GM23248 (cell line): ENCODE measurements at regions not wholly inside any gene's neighbourhood (a gene's known extent, or its start where the extent isn't known, plus 50 kb on each side); places are given as distances from the start of the nearest gene placed in this dataset.
"Not testable (repeated sequence)": the region's sequence is repeated elsewhere in the genome, so short reads cannot be mapped to it uniquely, and the experiment has no call there.

Experiments
- DNase-seq: peaks from one replicate; pipeline ENCODE4 v3.0.0-alpha.2; 2015
- H2AFZ ChIP-seq: fragments of 200-600 bp; sonication (generic); 2 replicates; pipeline ENCODE4 v1.6.1; 2016; ENCODE audit warnings: antibody characterized with exemption
- H3F3A ChIP-seq: fragments of 200-600 bp; sonication (generic); 2 replicates; pipeline ENCODE4 v1.6.1; 2016; ENCODE audit warnings: mild to moderate bottlenecking, antibody characterized with exemption, mixed run types; ENCODE audit not compliant: insufficient read depth
- H3K27ac ChIP-seq: fragments of 200-600 bp; sonication (generic); 2 replicates; pipeline ENCODE4 v1.5.1; 2016; ENCODE audit warnings: mild to moderate bottlenecking
- H3K27me3 ChIP-seq: fragments of 200-600 bp; sonication (generic); replicated peaks from 2 replicates; pipeline ENCODE4 v1.6.1; 2016; ENCODE audit warnings: mild to moderate bottlenecking; ENCODE audit not compliant: insufficient read depth
- H3K36me3 ChIP-seq: fragments of 200-600 bp; sonication (generic); 2 replicates; pipeline ENCODE4 v1.6.1; 2016; ENCODE audit warnings: low read depth, mild to moderate bottlenecking
- H3K4me1 ChIP-seq: fragments of 200-600 bp; sonication (generic); 2 replicates; pipeline ENCODE4 v1.6.1; 2016; ENCODE audit warnings: mild to moderate bottlenecking; ENCODE audit not compliant: insufficient read depth
- H3K4me2 ChIP-seq: fragments of 200-600 bp; sonication (generic); one replicate; pipeline ENCODE4 v1.6.1; 2016; ENCODE audit warnings: mild to moderate bottlenecking; ENCODE audit not compliant: unreplicated experiment
- H3K4me3 ChIP-seq: fragments of 200-600 bp; sonication (generic); 2 replicates; pipeline ENCODE4 v1.5.1; 2016; ENCODE audit warnings: mild to moderate bottlenecking
- H3K79me2 ChIP-seq: fragments of 200-600 bp; sonication (generic); 2 replicates; pipeline ENCODE4 v1.6.1; 2016; ENCODE audit warnings: mild to moderate bottlenecking; ENCODE audit not compliant: insufficient read depth
- H3K9ac ChIP-seq: fragments of 200-600 bp; sonication (generic); 2 replicates; pipeline ENCODE4 v1.6.1; 2016; ENCODE audit warnings: mild to moderate bottlenecking
- H3K9me2 ChIP-seq: fragments of 200-600 bp; sonication (generic); 2 replicates; pipeline ENCODE4 v1.6.1; 2016; ENCODE audit warnings: mixed run types, mild to moderate bottlenecking, moderate library complexity; ENCODE audit not compliant: insufficient read depth
- H3K9me3 ChIP-seq: fragments of 200-600 bp; sonication (generic); one replicate; pipeline ENCODE4 v1.6.1; 2017; ENCODE audit warnings: low read depth
- H4K20me1 ChIP-seq: fragments of 200-600 bp; sonication (generic); 2 replicates; pipeline ENCODE4 v1.6.0; 2016; ENCODE audit not compliant: insufficient read depth
- EZH2 ChIP-seq: fragments of 200-600 bp; sonication (generic); IDR thresholded peaks from 2 replicates; pipeline ENCODE4 v1.6.1; 2018; ENCODE audit warnings: antibody characterized with exemption, mild to moderate bottlenecking; ENCODE audit not compliant: insufficient read depth, poor library complexity, severe bottlenecking
- EZH2phosphoT487 ChIP-seq: fragments of 200-600 bp; sonication (generic); IDR thresholded peaks from 2 replicates; pipeline ENCODE4 v1.6.1; 2018; ENCODE audit warnings: antibody characterized with exemption, moderate library complexity, mild to moderate bottlenecking, low read depth; ENCODE audit not compliant: insufficient read depth
- WGBS, 2 experiments: methylation state at CpG; one replicate each; pipeline ENCODE4 v1.1.6; 2015 to 2017; ENCODE audit warnings: low lambda C conversion rate in 2 of 2, low coverage in 1 of 2; ENCODE audit errors: missing lambda C conversion rate in 2 of 2; 5-methylcytosine and 5-hydroxymethylcytosine counted together
- in situ Hi-C: fragments of 300-500 bp; cut with MboI; formaldehyde crosslinking; loops from 2 replicates; pipeline ENCODE4 v1.15.0; 2020

- Histone ChIP-seq H3K9me2 (no peaks in the 10 kb centered on the region), H3K27ac (no peak overlapping the region), H2AFZ (no peak overlapping the region), H4K20me1 (no peaks in the 10 kb centered on the region), H3K9me3 (no peaks in the 10 kb centered on the region), H3K4me2 (no peak overlapping the region), H3K36me3 (no peaks in the 10 kb centered on the region), H3K27me3 (no peaks in the 10 kb centered on the region), H3K4me1 (no peaks in the 10 kb centered on the region), H3F3A (no peaks in the 10 kb centered on the region), H3K79me2 (no peaks in the 10 kb centered on the region), H3K4me3 (no peak overlapping the region), H3K9ac (no peak overlapping the region)
- 29 to 31% methylated on average over 7 of the region's 7 CpGs for WGBS, 2 experiments
- TF ChIP-seq EZH2phosphoT487: no peak
- TF ChIP-seq EZH2: no peak
- in situ Hi-C loops: no loop called here
- no peak for DNase-seq
Observed at GRCh38 chr1:2952992-2953391, 68.3 kb upstream of the ACTRT2 start.

GRCh38 chr1:2953688-2954285 lies 67.5 kb upstream of the ACTRT2 start:
- no peak overlapping the region for H3K4me2 ChIP-seq
- no peak overlapping the region for H3K27ac ChIP-seq
- no peaks in the 10 kb centered on the region for H3K4me1 ChIP-seq
- no peaks in the 10 kb centered on the region for H3F3A ChIP-seq
- H3K9me2 ChIP-seq: no peaks in the 10 kb centered on the region
- H3K9me3 ChIP-seq: no peaks in the 10 kb centered on the region
- H3K9ac ChIP-seq: no peak overlapping the region
- WGBS, 2 experiments: 28 to 38% methylated on average over 2 of the region's 2 CpGs
- no peak overlapping the region for H2AFZ ChIP-seq
- H4K20me1 ChIP-seq: no peaks in the 10 kb centered on the region
- H3K79me2 ChIP-seq: no peaks in the 10 kb centered on the region
- no peak for TF ChIP-seq EZH2phosphoT487
- no peak for TF ChIP-seq EZH2
- in situ Hi-C loops: no loop called here
- H3K27me3 ChIP-seq: no peaks in the 10 kb centered on the region
- H3K36me3 ChIP-seq: no peaks in the 10 kb centered on the region
- DNase-seq: no peak
- no peak overlapping the region for H3K4me3 ChIP-seq

DNA sequence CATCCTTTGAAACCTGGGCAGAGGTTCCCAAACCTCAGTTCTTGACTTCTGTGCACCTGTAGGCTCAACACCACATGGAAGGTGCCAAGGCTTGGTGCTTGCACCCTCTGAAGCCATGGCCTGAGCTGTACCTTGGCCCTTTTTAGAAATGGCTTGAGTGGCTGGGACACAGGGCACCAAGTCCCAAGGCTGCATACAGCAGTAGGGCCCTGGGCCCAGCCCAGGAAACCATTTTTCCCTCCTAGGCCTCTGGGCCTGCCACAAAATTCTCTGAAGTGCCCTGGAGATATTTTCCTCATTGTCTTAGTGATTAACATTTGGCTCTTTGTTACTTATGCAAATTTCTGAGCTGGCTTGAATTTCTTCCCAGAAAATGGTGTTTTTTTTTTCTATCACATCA lies 65.6 kb upstream of the ACTRT2 start:
- in situ Hi-C loops: no loop called here
- Histone ChIP-seq H3K9me3 (no peaks in the 10 kb centered on the region), H3K36me3 (no peaks in the 10 kb centered on the region)

DNA sequence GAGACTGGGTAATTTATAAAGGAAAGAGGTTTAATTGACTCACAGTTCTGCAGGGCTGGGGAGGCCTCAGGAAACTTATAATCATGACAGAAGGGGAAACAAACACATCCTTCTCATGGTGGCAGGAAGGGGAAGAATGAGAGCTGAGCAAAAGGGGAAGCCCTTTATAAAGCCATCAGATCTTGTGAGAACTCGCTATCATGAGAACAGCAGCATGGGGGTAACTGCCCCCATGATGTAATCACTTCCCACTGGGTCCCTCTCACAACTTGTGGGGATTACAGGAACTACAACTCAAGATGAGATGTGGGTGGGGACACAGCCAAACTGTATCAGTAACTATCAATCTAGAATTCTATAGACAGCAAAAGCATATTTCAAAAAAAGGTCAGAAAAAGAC lies 64.7 kb upstream of the ACTRT2 start:
- no peak for DNase-seq
- Histone ChIP-seq H3K4me1 (no peaks in the 10 kb centered on the region), H3K4me3 (no peak overlapping the region), H2AFZ (no peak overlapping the region), H3K36me3 (no peaks in the 10 kb centered on the region), H4K20me1 (no peaks in the 10 kb centered on the region), H3F3A (no peaks in the 10 kb centered on the region), H3K4me2 (no peak overlapping the region), H3K9me3 (no peaks in the 10 kb centered on the region), H3K9me2 (no peaks in the 10 kb centered on the region), H3K27ac (no peak overlapping the region), H3K27me3 (no peaks in the 10 kb centered on the region), H3K9ac (no peak overlapping the region), H3K79me2 (no peaks in the 10 kb centered on the region)
- in situ Hi-C loops: no loop called here
- WGBS, 2 experiments: 7 to 10% methylated on average over 1 of the region's 1 CpG
- TF ChIP-seq EZH2phosphoT487: no peak
- no peak for TF ChIP-seq EZH2

More for the DNA sequence above, 65.6 kb upstream of the ACTRT2 start:
- no peak overlapping the region for H2AFZ ChIP-seq
- H3K9me2 ChIP-seq: no peaks in the 10 kb centered on the region
- DNase-seq: no peak
- H3K79me2 ChIP-seq: no peaks in the 10 kb centered on the region
- H3K27ac ChIP-seq: no peak overlapping the region
- no peaks in the 10 kb centered on the region for H3F3A ChIP-seq
- H4K20me1 ChIP-seq: no peaks in the 10 kb centered on the region
- TF ChIP-seq EZH2 (no peak), EZH2phosphoT487 (no peak)
- H3K4me1 ChIP-seq: no peaks in the 10 kb centered on the region
- no peak overlapping the region for H3K4me3 ChIP-seq
- H3K9ac ChIP-seq: no peak overlapping the region
- H3K4me2 ChIP-seq: no peak overlapping the region
- no peaks in the 10 kb centered on the region for H3K27me3 ChIP-seq

GRCh38 chr1:2957329-2957728 lies 63.9 kb upstream of the ACTRT2 start:
- H2AFZ ChIP-seq: no peak overlapping the region
- no peaks in the 10 kb centered on the region for H3K36me3 ChIP-seq
- DNase-seq: no peak
- H3K9ac ChIP-seq: no peak overlapping the region
- H4K20me1 ChIP-seq: no peaks in the 10 kb centered on the region
- H3K27ac ChIP-seq: no peak overlapping the region
- TF ChIP-seq EZH2 (no peak), EZH2phosphoT487 (no peak)
- in situ Hi-C loops: no loop called here
- no peak overlapping the region for H3K4me3 ChIP-seq
- no peak overlapping the region for H3K4me2 ChIP-seq
- no peaks in the 10 kb centered on the region for H3K4me1 ChIP-seq
- H3F3A ChIP-seq: no peaks in the 10 kb centered on the region
- H3K9me2 ChIP-seq: no peaks in the 10 kb centered on the region
- H3K79me2 ChIP-seq: no peaks in the 10 kb centered on the region
- no peaks in the 10 kb centered on the region for H3K27me3 ChIP-seq
- no peaks in the 10 kb centered on the region for H3K9me3 ChIP-seq

DNA sequence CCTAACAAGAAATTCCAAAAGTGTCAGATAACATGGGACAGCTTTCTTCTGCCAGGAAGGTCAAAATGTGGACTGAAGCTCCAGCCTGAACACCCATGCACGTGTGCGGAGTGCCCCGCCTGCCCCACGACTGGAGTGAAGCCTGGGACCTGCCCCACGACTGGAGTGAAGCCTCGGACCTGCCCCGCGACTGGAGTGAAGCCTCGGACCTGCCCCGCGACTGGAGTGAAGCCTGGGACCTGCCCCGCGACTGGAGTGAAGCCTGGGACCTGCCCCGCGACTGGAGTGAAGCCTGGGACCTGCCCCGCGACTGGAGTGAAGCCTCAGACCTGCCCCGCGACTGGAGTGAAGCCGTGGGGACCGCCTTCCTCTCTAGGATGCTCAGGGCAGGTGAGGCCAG lies 61.4 kb upstream of the ACTRT2 start:
- 28 to 38% methylated on average over 9 to 12 of the region's 21 CpGs for WGBS, 2 experiments
- H2AFZ ChIP-seq, H3K27ac ChIP-seq, H3K4me1 ChIP-seq, H3K4me3 ChIP-seq, H3K36me3 ChIP-seq, in situ Hi-C loops, H3K9me3 ChIP-seq, H3K9me2 ChIP-seq, H3K79me2 ChIP-seq, H3F3A ChIP-seq, H4K20me1 ChIP-seq, H3K9ac ChIP-seq, H3K4me2 ChIP-seq, H3K27me3 ChIP-seq, DNase-seq: not testable (repeated sequence)
